C4-2B (cell line): ENCODE measurements at regions not wholly inside any gene's neighbourhood (a gene's known extent, or its start where the extent isn't known, plus 50 kb on each side); places are given as distances from the start of the nearest gene placed in this dataset.

Experiments
- H3K27ac ChIP-seq: fragments of 450-650 bp; 2 replicates; pipeline ENCODE4 v1.5.1; 2017
- CTCF ChIP-seq: fragments of 450-650 bp; conservative IDR thresholded peaks from 2 replicates; pipeline ENCODE4 v1.5.1; 2017; ENCODE audit warnings: mild to moderate bottlenecking
- ZFX ChIP-seq: fragments of 450-650 bp; IDR thresholded peaks from 2 replicates; pipeline ENCODE4 v1.6.1; 2017

DNA sequence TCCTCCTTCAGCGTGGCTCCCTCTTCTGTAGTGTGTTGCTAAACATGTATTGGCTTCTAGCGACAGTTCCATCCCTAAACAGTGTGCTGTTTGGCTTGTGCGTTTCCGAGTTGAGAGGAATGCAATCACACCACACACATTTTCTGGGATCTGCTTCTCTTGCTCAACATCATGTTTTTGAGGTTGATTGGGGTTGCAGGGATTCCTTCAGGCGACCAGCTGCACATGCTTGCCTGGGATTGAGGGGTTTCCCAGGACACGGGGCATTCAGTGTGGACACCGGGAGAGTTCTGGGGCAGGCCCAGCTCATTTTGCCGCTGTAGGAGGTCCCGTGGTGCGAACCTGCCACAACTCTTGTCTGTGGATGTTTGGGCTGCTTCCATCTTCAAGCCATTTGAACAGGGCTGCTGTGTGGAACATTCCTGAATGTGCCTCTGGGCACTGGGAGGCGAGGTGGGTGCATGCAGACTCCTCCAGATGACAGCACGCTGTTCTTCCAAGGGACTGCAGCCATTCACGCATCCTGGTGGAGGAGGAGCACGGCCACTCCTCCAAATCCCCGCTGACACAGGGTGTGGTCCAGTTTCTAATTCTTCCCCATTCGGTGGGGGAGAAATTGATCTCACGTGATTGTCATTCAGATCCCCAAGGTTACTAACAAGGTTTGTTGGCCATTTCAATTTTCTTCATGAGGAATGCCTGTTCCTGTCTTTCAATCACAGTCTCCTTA, 82.8 kb downstream of the PLXNA1 start:
- no peak for TF ChIP-seq CTCF
- TF ChIP-seq ZFX, result no peak
- H3K27ac ChIP-seq, result no peak overlapping the region

GRCh38 chr3:127066635-127067034, 83.7 kb downstream of the PLXNA1 start:
- no peak overlapping the region for H3K27ac ChIP-seq
- TF ChIP-seq ZFX (no peak), CTCF (no peak)

DNA sequence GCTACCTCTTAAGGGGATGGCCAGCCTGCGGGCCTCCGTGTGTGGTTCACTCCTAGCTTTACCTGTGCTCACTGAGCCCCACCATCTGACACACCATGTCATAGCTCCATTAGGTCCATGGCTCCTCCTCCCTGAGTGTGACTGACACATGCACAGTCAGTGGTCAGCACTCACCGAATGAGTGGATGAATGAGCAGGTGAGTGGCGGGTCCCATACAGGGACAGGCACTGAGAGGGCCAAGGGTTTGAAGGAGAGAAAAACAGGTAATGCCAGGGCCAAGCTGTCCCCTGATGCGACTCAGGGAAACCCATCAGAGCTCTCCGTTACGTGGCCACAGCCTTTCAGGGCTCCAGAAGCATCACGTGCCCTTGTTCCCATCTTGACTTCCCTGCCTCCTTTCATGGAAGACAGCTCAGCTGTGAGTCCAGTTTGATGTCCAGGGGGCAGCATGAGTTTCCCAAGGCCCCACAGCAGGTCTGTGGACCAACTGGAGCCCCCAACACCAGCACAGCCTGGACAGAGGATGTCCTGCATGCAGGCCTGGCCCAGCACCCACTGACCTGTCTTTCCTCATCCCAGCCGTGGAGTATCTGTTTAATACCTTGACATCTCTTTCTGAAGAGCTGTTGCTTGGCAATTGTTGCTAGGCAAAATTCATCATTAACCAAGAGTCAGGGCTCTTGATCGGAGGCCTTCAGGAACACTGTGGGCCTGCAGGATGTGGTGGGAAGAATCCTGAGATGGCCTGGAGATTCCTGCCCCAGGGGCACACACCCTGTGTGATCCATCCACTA, 84.4 kb downstream of the PLXNA1 start:
- TF ChIP-seq CTCF, result no peak
- H3K27ac ChIP-seq, result no peak overlapping the region

- TF ChIP-seq CTCF (no peak), ZFX (no peak)
- H3K27ac ChIP-seq, result no peak overlapping the region
Observed at GRCh38 chr3:127068111-127068810, 85.3 kb downstream of the PLXNA1 start.

DNA sequence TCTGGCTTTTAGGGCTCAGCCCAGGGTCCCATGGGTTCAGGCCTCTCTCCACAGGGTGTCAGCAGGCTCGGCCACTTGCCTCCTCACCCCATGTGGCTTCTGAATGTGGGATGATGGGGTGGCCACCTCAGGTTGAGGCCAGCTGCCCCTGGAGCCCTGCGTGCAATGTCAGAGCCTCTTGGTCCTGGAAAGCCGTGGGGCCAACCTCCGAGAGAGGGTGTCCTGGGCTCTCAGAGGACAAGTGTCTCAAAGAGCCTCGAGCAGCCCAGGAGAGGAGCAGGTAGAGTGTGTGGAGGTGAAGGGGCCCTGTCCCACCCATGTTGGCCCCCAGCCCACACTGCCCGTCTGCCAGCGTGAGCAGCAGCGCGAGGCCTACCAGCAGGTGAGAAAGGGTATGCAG, 86.0 kb downstream of the PLXNA1 start:
- no peak overlapping the region for H3K27ac ChIP-seq

GRCh38 chr3:127069814-127070440, 87.0 kb downstream of the PLXNA1 start:
- no peak overlapping the region for H3K27ac ChIP-seq

More for the DNA sequence above, 86.0 kb downstream of the PLXNA1 start:
- TF ChIP-seq CTCF, result no peak

More at GRCh38 chr3:127069814-127070440, 87.0 kb downstream of the PLXNA1 start:
- TF ChIP-seq CTCF (no peak), ZFX (no peak)
